ENCODE measurements at regions not wholly inside any gene's neighbourhood (a gene's known extent, or its start where the extent isn't known, plus 50 kb on each side); places are given as distances from the start of the nearest gene placed in this dataset.

GRCh38 chr4:157634057-157634456 is 413.5 kb downstream of the GRIA2 start:
- DNase-seq, result no peak

GRCh38 chr4:157616741-157617472 is 396.4 kb downstream of the GRIA2 start:
- no peak for DNase-seq

- no peak for DNase-seq
These were observed 387.5 kb downstream of the GRIA2 start for GRCh38 chr4:157607996-157608395.

- DNase-seq, result no peak
These were observed 380.1 kb downstream of the GRIA2 start for GRCh38 chr4:157600583-157600982.

- no peak for DNase-seq
These were observed 370.7 kb downstream of the GRIA2 start for GRCh38 chr4:157591245-157591644.

GRCh38 chr4:157590679-157591078 is 370.2 kb downstream of the GRIA2 start:
- no peak for DNase-seq

GRCh38 chr4:157587681-157588423 is 367.3 kb downstream of the GRIA2 start:
- DNase-seq, result no peak

- DNase-seq, result no peak
These were observed 361.6 kb downstream of the GRIA2 start for GRCh38 chr4:157582141-157582540.

GRCh38 chr4:157576671-157577217 is 356.2 kb downstream of the GRIA2 start:
- DNase-seq, result no peak

GRCh38 chr4:157575339-157575738 is 354.8 kb downstream of the GRIA2 start:
- no peak for DNase-seq

- DNase-seq, result no peak
These were observed 354.1 kb downstream of the GRIA2 start for GRCh38 chr4:157574606-157575005.

- no peak for DNase-seq
These were observed 352.4 kb downstream of the GRIA2 start for GRCh38 chr4:157572951-157573350.

GRCh38 chr4:157572284-157572683 is 351.8 kb downstream of the GRIA2 start:
- DNase-seq, result no peak

GRCh38 chr4:157564771-157565170 is 344.2 kb downstream of the GRIA2 start:
- no peak for DNase-seq

GRCh38 chr4:157564218-157564617 is 343.7 kb downstream of the GRIA2 start:
- no peak for DNase-seq

- DNase-seq, result no peak
These were observed 337.5 kb downstream of the GRIA2 start for GRCh38 chr4:157558016-157558415.

- no peak for DNase-seq
These were observed 329.5 kb downstream of the GRIA2 start for GRCh38 chr4:157550028-157550427.

- no peak for DNase-seq
These were observed 307.4 kb downstream of the GRIA2 start for GRCh38 chr4:157527954-157528353.

- DNase-seq, result no peak
These were observed 301.4 kb downstream of the GRIA2 start for GRCh38 chr4:157521906-157522305.

GRCh38 chr4:157514711-157515110 is 294.2 kb downstream of the GRIA2 start:
- no peak for DNase-seq

GRCh38 chr4:157509341-157509740 is 288.8 kb downstream of the GRIA2 start:
- DNase-seq, result no peak

GRCh38 chr4:157502656-157503055 is 282.1 kb downstream of the GRIA2 start:
- no peak for DNase-seq

- no peak for DNase-seq
These were observed 239.3 kb downstream of the GRIA2 start for GRCh38 chr4:157459785-157460184.

- DNase-seq, result no peak
These were observed 226.7 kb downstream of the GRIA2 start for GRCh38 chr4:157447195-157447594.

Measured in NCI-H1694 (cell line).